ENCODE measurements at regions not wholly inside any gene's neighbourhood (a gene's known extent, or its start where the extent isn't known, plus 50 kb on each side); places are given as distances from the start of the nearest gene placed in this dataset.

DNA sequence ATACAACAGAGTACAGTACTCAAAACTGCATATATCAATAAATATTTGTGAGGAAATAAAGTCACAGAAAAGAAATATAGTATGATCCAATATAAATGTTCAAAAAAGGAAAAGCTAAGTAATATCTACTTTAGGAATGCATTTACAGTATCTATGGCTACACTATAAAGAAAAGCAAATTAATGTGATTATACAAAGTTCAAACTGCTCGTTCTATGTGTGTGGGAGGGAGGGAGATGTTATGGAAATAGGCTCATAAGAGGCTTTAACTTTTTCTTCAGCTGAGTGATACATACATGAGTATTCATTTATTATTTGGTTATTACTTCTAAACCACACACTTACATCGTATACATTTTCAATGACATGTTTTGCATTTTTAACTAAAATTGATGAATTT lies 377.7 kb upstream of the AGTR1 start:
- TF ChIP-seq, protein P1, sequence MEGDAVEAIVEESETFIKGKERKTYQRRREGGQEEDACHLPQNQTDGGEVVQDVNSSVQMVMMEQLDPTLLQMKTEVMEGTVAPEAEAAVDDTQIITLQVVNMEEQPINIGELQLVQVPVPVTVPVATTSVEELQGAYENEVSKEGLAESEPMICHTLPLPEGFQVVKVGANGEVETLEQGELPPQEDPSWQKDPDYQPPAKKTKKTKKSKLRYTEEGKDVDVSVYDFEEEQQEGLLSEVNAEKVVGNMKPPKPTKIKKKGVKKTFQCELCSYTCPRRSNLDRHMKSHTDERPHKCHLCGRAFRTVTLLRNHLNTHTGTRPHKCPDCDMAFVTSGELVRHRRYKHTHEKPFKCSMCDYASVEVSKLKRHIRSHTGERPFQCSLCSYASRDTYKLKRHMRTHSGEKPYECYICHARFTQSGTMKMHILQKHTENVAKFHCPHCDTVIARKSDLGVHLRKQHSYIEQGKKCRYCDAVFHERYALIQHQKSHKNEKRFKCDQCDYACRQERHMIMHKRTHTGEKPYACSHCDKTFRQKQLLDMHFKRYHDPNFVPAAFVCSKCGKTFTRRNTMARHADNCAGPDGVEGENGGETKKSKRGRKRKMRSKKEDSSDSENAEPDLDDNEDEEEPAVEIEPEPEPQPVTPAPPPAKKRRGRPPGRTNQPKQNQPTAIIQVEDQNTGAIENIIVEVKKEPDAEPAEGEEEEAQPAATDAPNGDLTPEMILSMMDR (IDR thresholded peaks at IDR 0.05), result no peak
- TF ChIP-seq POLR2AphosphoS5 (IDR thresholded peaks at IDR 0.05), result no peak
- no peak for TF ChIP-seq POLR2A (IDR thresholded peaks at IDR 0.05; ENCODE audit: low read depth)
